ENCODE measurements at regions not wholly inside any gene's neighbourhood (a gene's known extent, or its start where the extent isn't known, plus 50 kb on each side); places are given as distances from the start of the nearest gene placed in this dataset.

- TF ChIP-seq CTCF (IDR thresholded peaks at IDR 0.05; ENCODE audit: low read length) (no peak), EZH2 (optimal IDR thresholded peaks at IDR 0.05; ENCODE audit: low read depth, low read length) (no peak)
Observed at GRCh38 chr15:53034767-53035245, 244.7 kb upstream of the ONECUT1 start.

Data from MM.1S (cell line).